GM12891 (cell line): ENCODE measurements at regions not wholly inside any gene's neighbourhood (a gene's known extent, or its start where the extent isn't known, plus 50 kb on each side); places are given as distances from the start of the nearest gene placed in this dataset.
"Not testable (repeated sequence)": the region's sequence is repeated elsewhere in the genome, so short reads cannot be mapped to it uniquely, and the experiment has no call there.

Experiments
- POLR2A ChIP-seq: IDR thresholded peaks from 2 replicates; pipeline ENCODE4 v1.6.1; 2011; ENCODE audit warnings: low read depth, low read length, control low read depth
- POLR2AphosphoS5 ChIP-seq: IDR thresholded peaks from 2 replicates; pipeline ENCODE4 v1.6.1; 2011; ENCODE audit warnings: low read depth, low read length, control low read depth
- POU2F2 ChIP-seq: IDR thresholded peaks from 2 replicates; pipeline ENCODE4 v1.6.1; 2011; ENCODE audit warnings: low read depth, mild to moderate bottlenecking, control low read depth, low read length, moderate library complexity
- TAF1 ChIP-seq: IDR thresholded peaks from 2 replicates; pipeline ENCODE4 v1.6.1; 2011; ENCODE audit warnings: low read depth, low read length, control low read depth

GRCh38 chr13:44845281-44846058, 143.8 kb downstream of the NUFIP1 start:
- TF ChIP-seq POLR2AphosphoS5, POLR2A, TAF1, POU2F2: not testable (repeated sequence)
